A549 (cell line): ENCODE measurements at regions not wholly inside any gene's neighbourhood (a gene's known extent, or its start where the extent isn't known, plus 50 kb on each side); places are given as distances from the start of the nearest gene placed in this dataset.

Source experiments
- ATAC-seq, 2 experiments: fragments of 200-7000 bp in 1 of 2; fragments of >200 bp in 1 of 2; cut with Nextera tagmentation in 1 of 2; cut with Tn5 transposase in 1 of 2; 3 replicates each; pipeline versions ENCODE4 v1.8.0 to v1.9.1; 2018 to 2020; ENCODE audit warnings: mild to moderate bottlenecking in 1 of 2, moderate library complexity in 1 of 2
- CTCF ChIA-PET: fragments of 300-600 bp; sonication (Branson Sonifier 250); formaldehyde crosslinking; extraction: SDS; loops from one replicate; lab custom pipeline; 2021; ENCODE audit warnings: antibody characterized with exemption, inconsistent platforms; lab: Yijun Ruan, JAX
- POLR2A ChIA-PET: fragments of 350-600 bp; formaldehyde crosslinking; extraction: SDS; loops from one replicate; lab custom pipeline; 2021; ENCODE audit warnings: antibody characterized with exemption, inconsistent platforms; lab: Yijun Ruan, JAX
- DNase-seq, 2 experiments: peaks; one replicate each; pipeline versions ENCODE4 v3.0.0 to v3.0.0-alpha.2; 2011 to 2016; ENCODE audit warnings: low read depth in 1 of 2, low spot score in 1 of 2
- FAIRE-seq: peaks from 2 replicates; lab custom pipeline; 2011; peaks lifted over from hg19 to GRCh38; lab: Jason Lieb, UNC
- H3K27ac ChIP-seq, 2 experiments: fragments of >200 bp; sonication (Bioruptor Twin); formaldehyde crosslinking; 3 replicates each; pipeline ENCODE4 v1.5.1; 2016 to 2017
- H3K4me1 ChIP-seq: fragments of >200 bp; sonication (Bioruptor Twin); formaldehyde crosslinking; 3 replicates; pipeline ENCODE4 v1.6.1; 2016
- H3K4me2 ChIP-seq: fragments of >200 bp; sonication (Bioruptor Twin); formaldehyde crosslinking; 3 replicates; pipeline ENCODE4 v1.6.1; 2016
- H3K4me3 ChIP-seq: fragments of >200 bp; sonication (Bioruptor Twin); formaldehyde crosslinking; 3 replicates; pipeline ENCODE4 v1.5.1; 2016
- H3K9me3 ChIP-seq: fragments of >200 bp; sonication (Bioruptor Twin); formaldehyde crosslinking; 3 replicates; pipeline ENCODE4 v1.6.1; 2016
- BHLHE40 ChIP-seq: IDR thresholded peaks from 2 replicates; pipeline ENCODE4 v1.6.1; 2012; ENCODE audit warnings: low read depth, low read length, inconsistent platforms
- CBX2 ChIP-seq: fragments of 200-600 bp; sonication (generic); IDR thresholded peaks from 2 replicates; pipeline ENCODE4 v1.6.1; 2016; ENCODE audit warnings: low read depth, mild to moderate bottlenecking, borderline replicate concordance
- CBX8 ChIP-seq: fragments of 200-600 bp; sonication (generic); IDR thresholded peaks from 2 replicates; pipeline ENCODE4 v1.6.1; 2016
- CEBPB ChIP-seq, 2 experiments: fragments of >200 bp in 1 of 2; sonication (Bioruptor Twin) in 1 of 2; formaldehyde crosslinking in 1 of 2; IDR thresholded peaks; 2 replicates each; pipeline ENCODE4 v1.6.1; 2012 to 2016
- ESRRA ChIP-seq: fragments of 150-350 bp; IDR thresholded peaks from 2 replicates; pipeline ENCODE4 v1.6.1; 2014; ENCODE audit warnings: mild to moderate bottlenecking, low read length, borderline replicate concordance
- FOSB ChIP-seq: fragments of 250-450 bp; sonication (Bioruptor Pico); IDR thresholded peaks from 2 replicates; pipeline ENCODE4 v1.5.0; 2020; ENCODE audit warnings: mild to moderate bottlenecking, moderate library complexity
- GATA3 ChIP-seq: IDR thresholded peaks from 2 replicates; pipeline ENCODE4 v1.6.1; 2012; ENCODE audit warnings: borderline replicate concordance
- HDAC2 ChIP-seq: fragments of 200-600 bp; sonication (generic); IDR thresholded peaks from 2 replicates; pipeline ENCODE4 v1.6.1; 2016
- HOXB13 ChIP-seq: fragments of 250-450 bp; sonication (Bioruptor Pico); IDR thresholded peaks from 2 replicates; pipeline ENCODE4 v1.5.0; 2020; ENCODE audit warnings: low read depth, mild to moderate bottlenecking, moderate library complexity
- HOXB5 ChIP-seq: fragments of 250-450 bp; sonication (Bioruptor Pico); IDR thresholded peaks from 2 replicates; pipeline ENCODE4 v1.5.0; 2020; ENCODE audit warnings: mild to moderate bottlenecking, moderate library complexity
- JUNB ChIP-seq: fragments of >200 bp; sonication (Bioruptor Twin); formaldehyde crosslinking; IDR thresholded peaks from 2 replicates; pipeline ENCODE4 v1.6.1; 2016
- KDM1A ChIP-seq: fragments of 200-600 bp; sonication (generic); IDR thresholded peaks from 2 replicates; pipeline ENCODE4 v1.6.1; 2016; ENCODE audit warnings: low read depth, mild to moderate bottlenecking
- MAFK ChIP-seq: fragments of 450-650 bp; IDR thresholded peaks from 2 replicates; pipeline ENCODE4 v1.6.1; 2014; ENCODE audit not compliant: partially characterized antibody
- MYC ChIP-seq: IDR thresholded peaks from 2 replicates; pipeline ENCODE4 v1.6.1; 2012; ENCODE audit warnings: mild to moderate bottlenecking, inconsistent platforms, low read length, improper control_type of control experiment, borderline replicate concordance
- NFE2L2 ChIP-seq: fragments of 150-350 bp; conservative IDR thresholded peaks from 2 replicates; pipeline ENCODE4 v1.6.1; 2014; ENCODE audit warnings: low read length
- PHF8 ChIP-seq: fragments of 200-600 bp; sonication (generic); IDR thresholded peaks from 2 replicates; pipeline ENCODE4 v1.6.1; 2016; ENCODE audit warnings: low read depth, mild to moderate bottlenecking, antibody characterized with exemption, moderate library complexity, borderline replicate concordance
- RCOR1 ChIP-seq: fragments of 150-350 bp; IDR thresholded peaks from 2 replicates; pipeline ENCODE4 v1.6.1; 2014; ENCODE audit warnings: antibody characterized with exemption, low read length, low read depth
- SMC3 ChIP-seq: fragments of >200 bp; sonication (Bioruptor Twin); formaldehyde crosslinking; IDR thresholded peaks from 3 replicates; pipeline ENCODE4 v1.6.1; 2018; ENCODE audit warnings: inconsistent platforms
- SREBF2 ChIP-seq: fragments of 450-650 bp; IDR thresholded peaks from 2 replicates; pipeline ENCODE4 v1.6.1; 2014; ENCODE audit warnings: mild to moderate bottlenecking, moderate library complexity
- TFCP2L1 ChIP-seq: fragments of 250-450 bp; sonication (Bioruptor Pico); IDR thresholded peaks from 2 replicates; pipeline ENCODE4 v1.5.0; 2021; ENCODE audit warnings: mild to moderate bottlenecking
- TP53 ChIP-seq: fragments of 250-450 bp; sonication (Bioruptor Pico); IDR thresholded peaks from 2 replicates; pipeline ENCODE4 v1.5.0; 2021; ENCODE audit warnings: mild to moderate bottlenecking, moderate library complexity
- ZNF302 ChIP-seq: fragments of 250-450 bp; sonication (Bioruptor Pico); IDR thresholded peaks from 2 replicates; pipeline ENCODE4 v1.9.0; 2021; ENCODE audit warnings: inconsistent platforms, mild to moderate bottlenecking, moderate library complexity
- ZSCAN20 ChIP-seq: fragments of 250-450 bp; sonication (Bioruptor Pico); IDR thresholded peaks from 2 replicates; pipeline ENCODE4 v1.8.0; 2022; ENCODE audit warnings: mild to moderate bottlenecking, moderate library complexity
- WGBS: methylation state at CpG from one replicate; pipeline ENCODE4 v1.1.6; 2017; ENCODE audit errors: missing lambda C conversion rate; 5-methylcytosine and 5-hydroxymethylcytosine counted together
- TF ChIP-seq, protein P1 (sequence below): fragments of >200 bp; sonication (Bioruptor Twin); formaldehyde crosslinking; IDR thresholded peaks from 3 replicates; pipeline ENCODE4 v1.6.1; 2016
- TF ChIP-seq, protein P2 (sequence below): IDR thresholded peaks from 2 replicates; pipeline ENCODE4 v1.6.1; 2012; ENCODE audit warnings: low read depth, borderline replicate concordance
- TF ChIP-seq, protein P3 (sequence below): IDR thresholded peaks from 2 replicates; pipeline ENCODE4 v1.6.1; 2012
- TF ChIP-seq, protein P4 (sequence below): fragments of 450-650 bp; IDR thresholded peaks from 2 replicates; pipeline ENCODE4 v1.6.1; 2014; ENCODE audit warnings: antibody characterized with exemption
- TF ChIP-seq, protein P5 (sequence below): fragments of 250-450 bp; sonication (Bioruptor Pico); IDR thresholded peaks from 2 replicates; pipeline ENCODE4 v1.5.0; 2020; ENCODE audit warnings: low read depth, mild to moderate bottlenecking, moderate library complexity
- TF ChIP-seq, protein P6 (sequence below): fragments of >200 bp; sonication (Bioruptor Twin); formaldehyde crosslinking; IDR thresholded peaks from 3 replicates; pipeline ENCODE4 v1.5.1; 2016

DNA sequence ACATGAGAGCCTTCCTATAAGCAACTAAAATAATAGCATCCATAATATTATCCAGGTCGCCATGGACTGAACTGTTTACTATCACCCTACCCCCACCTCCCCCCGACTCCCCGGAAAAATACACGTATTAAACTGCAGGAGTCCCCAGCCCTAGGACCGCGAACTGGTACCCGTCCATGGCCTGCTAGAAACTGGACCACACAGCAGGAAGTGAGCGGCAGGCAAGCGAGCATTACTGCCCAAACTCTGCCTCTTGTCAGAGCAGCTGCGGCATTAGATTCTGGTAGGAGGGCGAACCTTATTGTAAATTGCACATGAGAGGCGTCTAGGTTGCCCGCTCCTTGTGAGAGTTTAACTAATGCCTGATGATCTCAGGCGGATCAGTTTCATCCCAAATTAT, 405.8 kb upstream of the ADGRL3 start:
- H3K4me2 ChIP-seq, result no peak overlapping the region
- POLR2A ChIA-PET, result no interaction called here
- H3K4me1 ChIP-seq, result no peaks in the 10 kb centered on the region
- FAIRE-seq (no peak), ATAC-seq (no peak), DNase-seq (no peak)
- CTCF ChIA-PET, result no interaction called here
- whole genome bisulfite sequencing, result 49% methylated on average over 14 of the region's 14 CpGs
- H3K27ac ChIP-seq, result no peak overlapping the region
- no peaks in the 10 kb centered on the region for H3K9me3 ChIP-seq
- H3K4me3 ChIP-seq, result no peak overlapping the region
- TF ChIP-seq MYC, result no peak
- TF ChIP-seq FOSB (CRISPR knock-in tag), result no peak
- no peak for TF ChIP-seq CBX8
- TF ChIP-seq, protein P1, sequence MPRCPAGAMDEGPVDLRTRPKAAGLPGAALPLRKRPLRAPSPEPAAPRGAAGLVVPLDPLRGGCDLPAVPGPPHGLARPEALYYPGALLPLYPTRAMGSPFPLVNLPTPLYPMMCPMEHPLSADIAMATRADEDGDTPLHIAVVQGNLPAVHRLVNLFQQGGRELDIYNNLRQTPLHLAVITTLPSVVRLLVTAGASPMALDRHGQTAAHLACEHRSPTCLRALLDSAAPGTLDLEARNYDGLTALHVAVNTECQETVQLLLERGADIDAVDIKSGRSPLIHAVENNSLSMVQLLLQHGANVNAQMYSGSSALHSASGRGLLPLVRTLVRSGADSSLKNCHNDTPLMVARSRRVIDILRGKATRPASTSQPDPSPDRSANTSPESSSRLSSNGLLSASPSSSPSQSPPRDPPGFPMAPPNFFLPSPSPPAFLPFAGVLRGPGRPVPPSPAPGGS, result no peak
- TF ChIP-seq, protein P2, sequence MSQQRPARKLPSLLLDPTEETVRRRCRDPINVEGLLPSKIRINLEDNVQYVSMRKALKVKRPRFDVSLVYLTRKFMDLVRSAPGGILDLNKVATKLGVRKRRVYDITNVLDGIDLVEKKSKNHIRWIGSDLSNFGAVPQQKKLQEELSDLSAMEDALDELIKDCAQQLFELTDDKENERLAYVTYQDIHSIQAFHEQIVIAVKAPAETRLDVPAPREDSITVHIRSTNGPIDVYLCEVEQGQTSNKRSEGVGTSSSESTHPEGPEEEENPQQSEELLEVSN, result no peak
- no peak for TF ChIP-seq TFCP2L1 (CRISPR knock-in tag)
- no peak for TF ChIP-seq KDM1A
- TF ChIP-seq RCOR1, result no peak
- TF ChIP-seq, protein P3, sequence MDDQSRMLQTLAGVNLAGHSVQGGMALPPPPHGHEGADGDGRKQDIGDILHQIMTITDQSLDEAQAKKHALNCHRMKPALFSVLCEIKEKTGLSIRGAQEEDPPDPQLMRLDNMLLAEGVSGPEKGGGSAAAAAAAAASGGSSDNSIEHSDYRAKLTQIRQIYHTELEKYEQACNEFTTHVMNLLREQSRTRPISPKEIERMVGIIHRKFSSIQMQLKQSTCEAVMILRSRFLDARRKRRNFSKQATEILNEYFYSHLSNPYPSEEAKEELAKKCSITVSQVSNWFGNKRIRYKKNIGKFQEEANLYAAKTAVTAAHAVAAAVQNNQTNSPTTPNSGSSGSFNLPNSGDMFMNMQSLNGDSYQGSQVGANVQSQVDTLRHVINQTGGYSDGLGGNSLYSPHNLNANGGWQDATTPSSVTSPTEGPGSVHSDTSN, result no peak
- TF ChIP-seq CEBPB (IDR thresholded peaks at IDR 0.05), result no peak
- no peak for TF ChIP-seq GATA3
- TF ChIP-seq, protein P4, sequence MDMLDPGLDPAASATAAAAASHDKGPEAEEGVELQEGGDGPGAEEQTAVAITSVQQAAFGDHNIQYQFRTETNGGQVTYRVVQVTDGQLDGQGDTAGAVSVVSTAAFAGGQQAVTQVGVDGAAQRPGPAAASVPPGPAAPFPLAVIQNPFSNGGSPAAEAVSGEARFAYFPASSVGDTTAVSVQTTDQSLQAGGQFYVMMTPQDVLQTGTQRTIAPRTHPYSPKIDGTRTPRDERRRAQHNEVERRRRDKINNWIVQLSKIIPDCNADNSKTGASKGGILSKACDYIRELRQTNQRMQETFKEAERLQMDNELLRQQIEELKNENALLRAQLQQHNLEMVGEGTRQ, result no peak
- no peak for TF ChIP-seq MAFK
- TF ChIP-seq, protein P5, sequence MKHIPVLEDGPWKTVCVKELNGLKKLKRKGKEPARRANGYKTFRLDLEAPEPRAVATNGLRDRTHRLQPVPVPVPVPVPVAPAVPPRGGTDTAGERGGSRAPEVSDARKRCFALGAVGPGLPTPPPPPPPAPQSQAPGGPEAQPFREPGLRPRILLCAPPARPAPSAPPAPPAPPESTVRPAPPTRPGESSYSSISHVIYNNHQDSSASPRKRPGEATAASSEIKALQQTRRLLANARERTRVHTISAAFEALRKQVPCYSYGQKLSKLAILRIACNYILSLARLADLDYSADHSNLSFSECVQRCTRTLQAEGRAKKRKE (CRISPR knock-in tag), result no peak
- TF ChIP-seq PHF8, result no peak
- TF ChIP-seq HOXB5 (CRISPR knock-in tag), result no peak
- TF ChIP-seq JUNB, result no peak
- TF ChIP-seq CBX2, result no peak
- no peak for TF ChIP-seq TP53 (CRISPR knock-in tag)

DNA sequence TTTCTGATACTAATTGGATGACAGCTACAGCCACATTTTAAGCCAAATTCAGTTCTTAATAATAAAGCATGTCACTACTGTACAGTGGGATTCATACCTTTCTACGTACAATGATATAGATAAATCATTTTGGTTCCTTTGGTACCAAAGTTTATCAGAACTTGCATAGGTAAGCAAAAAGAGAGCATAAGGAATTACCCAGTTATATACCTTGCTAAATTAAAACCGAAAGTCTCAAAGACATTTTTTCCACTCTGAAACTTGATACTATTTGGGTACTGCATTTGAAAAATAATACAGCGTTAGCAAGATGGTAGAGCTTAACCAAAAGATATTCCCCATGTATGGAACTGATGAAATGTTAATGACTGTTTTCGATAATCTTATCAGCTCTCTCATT, 400.9 kb upstream of the ADGRL3 start:
- Histone ChIP-seq H3K4me2 (no peak overlapping the region), H3K4me1 (no peaks in the 10 kb centered on the region), H3K9me3 (no peaks in the 10 kb centered on the region), H3K4me3 (no peak overlapping the region), H3K27ac (no peak overlapping the region)
- ChIA-PET CTCF (no interaction called here), POLR2A (no interaction called here)
- DNase-seq, result no peak
- TF ChIP-seq MAFK, result peak; percentile 15
- TF ChIP-seq HOXB13 (CRISPR knock-in tag), result no peak
- TF ChIP-seq NFE2L2, result no peak
- FAIRE-seq, result no peak
- 11% methylated on average over 4 of the region's 4 CpGs for WGBS
- ATAC-seq, result no peak

DNA sequence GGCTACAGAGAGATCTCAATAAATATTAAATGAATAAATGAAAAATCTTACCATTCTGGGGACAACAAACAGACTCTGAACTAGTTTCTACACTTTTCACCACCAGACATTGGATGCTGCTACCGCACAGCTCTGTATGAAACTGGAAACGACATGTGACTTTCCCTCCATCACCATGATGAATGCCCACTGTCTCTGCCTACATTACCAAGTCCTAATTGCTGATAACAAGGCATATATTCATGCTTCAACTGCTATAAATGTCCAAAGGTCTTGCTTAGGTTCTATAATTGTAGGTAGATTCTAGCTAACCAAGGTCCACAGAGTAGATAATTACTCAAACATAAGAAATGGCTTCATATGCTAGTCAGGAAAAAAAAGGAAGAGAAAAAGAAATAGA, 399.4 kb upstream of the ADGRL3 start:
- H3K9me3 ChIP-seq, result no peaks in the 10 kb centered on the region
- DNase-seq (no peak), FAIRE-seq (no peak), ATAC-seq (no peak)
- 9% methylated on average over 2 of the region's 2 CpGs for WGBS
- H3K4me2 ChIP-seq, result no peak overlapping the region
- H3K4me3 ChIP-seq, result no peak overlapping the region
- H3K27ac ChIP-seq, result no peak overlapping the region
- TF ChIP-seq BHLHE40, result no peak
- TF ChIP-seq ZSCAN20 (CRISPR knock-in tag), result no peak
- no peak for TF ChIP-seq GATA3
- no peak for TF ChIP-seq CBX8
- TF ChIP-seq SREBF2, result no peak
- no peak for TF ChIP-seq HDAC2
- TF ChIP-seq CBX2, result no peak
- TF ChIP-seq ZNF302 (CRISPR knock-in tag), result no peak
- no peak for TF ChIP-seq ESRRA
- no peak for TF ChIP-seq SMC3
- TF ChIP-seq, protein P6, sequence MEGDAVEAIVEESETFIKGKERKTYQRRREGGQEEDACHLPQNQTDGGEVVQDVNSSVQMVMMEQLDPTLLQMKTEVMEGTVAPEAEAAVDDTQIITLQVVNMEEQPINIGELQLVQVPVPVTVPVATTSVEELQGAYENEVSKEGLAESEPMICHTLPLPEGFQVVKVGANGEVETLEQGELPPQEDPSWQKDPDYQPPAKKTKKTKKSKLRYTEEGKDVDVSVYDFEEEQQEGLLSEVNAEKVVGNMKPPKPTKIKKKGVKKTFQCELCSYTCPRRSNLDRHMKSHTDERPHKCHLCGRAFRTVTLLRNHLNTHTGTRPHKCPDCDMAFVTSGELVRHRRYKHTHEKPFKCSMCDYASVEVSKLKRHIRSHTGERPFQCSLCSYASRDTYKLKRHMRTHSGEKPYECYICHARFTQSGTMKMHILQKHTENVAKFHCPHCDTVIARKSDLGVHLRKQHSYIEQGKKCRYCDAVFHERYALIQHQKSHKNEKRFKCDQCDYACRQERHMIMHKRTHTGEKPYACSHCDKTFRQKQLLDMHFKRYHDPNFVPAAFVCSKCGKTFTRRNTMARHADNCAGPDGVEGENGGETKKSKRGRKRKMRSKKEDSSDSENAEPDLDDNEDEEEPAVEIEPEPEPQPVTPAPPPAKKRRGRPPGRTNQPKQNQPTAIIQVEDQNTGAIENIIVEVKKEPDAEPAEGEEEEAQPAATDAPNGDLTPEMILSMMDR, result no peak
- TF ChIP-seq, all 56 proteins: peak for 0
- ChIA-PET POLR2A (no interaction called here), CTCF (no interaction called here)
- H3K4me1 ChIP-seq, result no peaks in the 10 kb centered on the region
